Panc1 (cell line): ENCODE measurements at regions not wholly inside any gene's neighbourhood (a gene's known extent, or its start where the extent isn't known, plus 50 kb on each side); places are given as distances from the start of the nearest gene placed in this dataset.
"Not testable (repeated sequence)": the region's sequence is repeated elsewhere in the genome, so short reads cannot be mapped to it uniquely, and the experiment has no call there.

Experiments
- ATAC-seq: fragments of 200-7000 bp; cut with Tn5 transposase; 2 replicates; pipeline ENCODE4 v1.9.1; 2020; ENCODE audit warnings: mild to moderate bottlenecking, moderate library complexity
- BruUV-seq: library from RNA; stranded (reverse); fragments of 400-500 nt; replicated peaks from 2 replicates; lab custom pipeline; 2021; lab: Mats Ljungman, UMichigan
- CTCF ChIA-PET: fragments of 300-600 bp; sonication (Branson Sonifier 250); formaldehyde crosslinking; loops from one replicate; lab custom pipeline; 2022; ENCODE audit warnings: antibody characterized with exemption; lab: Charles Lee
- POLR2A ChIA-PET: fragments of 300-600 bp; sonication (Branson Sonifier 250); formaldehyde crosslinking; loops from one replicate; lab custom pipeline; 2022; ENCODE audit warnings: antibody characterized with exemption; lab: Charles Lee
- DNase-seq: peaks from one replicate; pipeline ENCODE4 v3.0.0-alpha.2; 2010; ENCODE audit warnings: low read depth, low spot score
- H3K27ac ChIP-seq: 2 replicates; pipeline ENCODE4 v1.5.1; 2011; ENCODE audit warnings: mild to moderate bottlenecking, low read length, inconsistent platforms
- H3K27me3 ChIP-seq: fragments of 200-500 bp; sonication (Bioruptor generic); 2 replicates; pipeline ENCODE4 v1.6.0; 2014; ENCODE audit warnings: low read length, inconsistent platforms; ENCODE audit not compliant: control insufficient read depth, insufficient read depth
- H3K36me3 ChIP-seq: fragments of 200-500 bp; sonication (Bioruptor generic); 2 replicates; pipeline ENCODE4 v1.5.1; 2014; ENCODE audit warnings: inconsistent platforms, mild to moderate bottlenecking, low read length, moderate library complexity; ENCODE audit not compliant: control insufficient read depth, insufficient read depth
- H3K4me1 ChIP-seq: 2 replicates; pipeline ENCODE4 v1.5.1; 2011; ENCODE audit warnings: inconsistent platforms, mild to moderate bottlenecking, low read length, moderate library complexity; ENCODE audit not compliant: control insufficient read depth, insufficient read depth
- H3K4me3 ChIP-seq, 2 experiments: 2 replicates each; pipeline ENCODE4 v1.5.1; 2011 to 2012; ENCODE audit warnings: low read depth in 2 of 2, low read length in 2 of 2, mild to moderate bottlenecking in 2 of 2, inconsistent platforms in 1 of 2, moderate library complexity in 1 of 2
- H3K9me3 ChIP-seq: fragments of 200-500 bp; sonication (Bioruptor generic); 2 replicates; pipeline ENCODE4 v1.5.1; 2014; ENCODE audit warnings: low read depth, mild to moderate bottlenecking, inconsistent platforms, low read length, moderate library complexity; ENCODE audit not compliant: control insufficient read depth, insufficient read depth
- CTCF ChIP-seq: fragments of 450-650 bp; IDR thresholded peaks from 2 replicates; pipeline ENCODE4 v1.5.1; 2017; ENCODE audit warnings: mild to moderate bottlenecking
- POLR2AphosphoS5 ChIP-seq: IDR thresholded peaks from 2 replicates; pipeline ENCODE4 v1.6.1; 2012; ENCODE audit warnings: mild to moderate bottlenecking, low read depth, low read length, moderate library complexity
- SIN3A ChIP-seq: IDR thresholded peaks from 2 replicates; pipeline ENCODE4 v1.6.1; 2012; ENCODE audit warnings: low read depth, mild to moderate bottlenecking, low read length, moderate library complexity, borderline replicate concordance; ENCODE audit not compliant: insufficient read depth
- TCF7L2 ChIP-seq: IDR thresholded peaks from 2 replicates; pipeline ENCODE4 v1.6.1; 2011; ENCODE audit warnings: mild to moderate bottlenecking, low read depth, low read length, inconsistent platforms
- in situ Hi-C: cut with HindIII; loops from 2 replicates; pipeline ENCODE4 v1.10.0; 2016; ENCODE audit warnings: low sequenced_read_pairs, low pct_unique_long_range_greater_than_20kb
- intact Hi-C: fragments of 100-400 bp; cut with micrococcal nuclease; formaldehyde crosslinking; loops from one replicate; pipeline ENCODE4 v1.10.0; 2022; ENCODE audit not compliant: unreplicated experiment
- TF ChIP-seq, protein P1 (sequence below), 2 experiments: IDR thresholded peaks; 2 replicates each; pipeline ENCODE4 v1.6.1; 2011 to 2012; ENCODE audit warnings: low read depth in 2 of 2, control low read depth in 1 of 2, low read length in 1 of 2, mild to moderate bottlenecking in 1 of 2, moderate library complexity in 1 of 2; ENCODE audit not compliant: insufficient read depth in 1 of 2

- H3K27ac ChIP-seq: no peak overlapping the region
- H3K36me3 ChIP-seq: no peaks in the 10 kb centered on the region
- intact Hi-C loops (no loop called here), in situ Hi-C loops (no loop called here)
- POLR2A ChIA-PET: no interaction called here
- no peaks in the 10 kb centered on the region for H3K9me3 ChIP-seq
- TF ChIP-seq SIN3A (no peak), POLR2AphosphoS5 (no peak), CTCF (no peak), TCF7L2 (no peak)
- TF ChIP-seq, protein P1, sequence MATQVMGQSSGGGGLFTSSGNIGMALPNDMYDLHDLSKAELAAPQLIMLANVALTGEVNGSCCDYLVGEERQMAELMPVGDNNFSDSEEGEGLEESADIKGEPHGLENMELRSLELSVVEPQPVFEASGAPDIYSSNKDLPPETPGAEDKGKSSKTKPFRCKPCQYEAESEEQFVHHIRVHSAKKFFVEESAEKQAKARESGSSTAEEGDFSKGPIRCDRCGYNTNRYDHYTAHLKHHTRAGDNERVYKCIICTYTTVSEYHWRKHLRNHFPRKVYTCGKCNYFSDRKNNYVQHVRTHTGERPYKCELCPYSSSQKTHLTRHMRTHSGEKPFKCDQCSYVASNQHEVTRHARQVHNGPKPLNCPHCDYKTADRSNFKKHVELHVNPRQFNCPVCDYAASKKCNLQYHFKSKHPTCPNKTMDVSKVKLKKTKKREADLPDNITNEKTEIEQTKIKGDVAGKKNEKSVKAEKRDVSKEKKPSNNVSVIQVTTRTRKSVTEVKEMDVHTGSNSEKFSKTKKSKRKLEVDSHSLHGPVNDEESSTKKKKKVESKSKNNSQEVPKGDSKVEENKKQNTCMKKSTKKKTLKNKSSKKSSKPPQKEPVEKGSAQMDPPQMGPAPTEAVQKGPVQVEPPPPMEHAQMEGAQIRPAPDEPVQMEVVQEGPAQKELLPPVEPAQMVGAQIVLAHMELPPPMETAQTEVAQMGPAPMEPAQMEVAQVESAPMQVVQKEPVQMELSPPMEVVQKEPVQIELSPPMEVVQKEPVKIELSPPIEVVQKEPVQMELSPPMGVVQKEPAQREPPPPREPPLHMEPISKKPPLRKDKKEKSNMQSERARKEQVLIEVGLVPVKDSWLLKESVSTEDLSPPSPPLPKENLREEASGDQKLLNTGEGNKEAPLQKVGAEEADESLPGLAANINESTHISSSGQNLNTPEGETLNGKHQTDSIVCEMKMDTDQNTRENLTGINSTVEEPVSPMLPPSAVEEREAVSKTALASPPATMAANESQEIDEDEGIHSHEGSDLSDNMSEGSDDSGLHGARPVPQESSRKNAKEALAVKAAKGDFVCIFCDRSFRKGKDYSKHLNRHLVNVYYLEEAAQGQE (IDR thresholded peaks at IDR 0.05; ENCODE audit: insufficient read depth in 1 of 2, low read depth in 2 of 2, low read length in 1 of 2): no peak
- no TSS peak for BruUV-seq
- H3K27me3 ChIP-seq: no peaks in the 10 kb centered on the region
- H3K4me3 ChIP-seq: no peak overlapping the region
- ATAC-seq (no peak), DNase-seq (no peak)
- H3K4me1 ChIP-seq: no peaks in the 10 kb centered on the region
- CTCF ChIA-PET: no interaction called here
Observed at GRCh38 chr2:117336496-117336895, 478.0 kb upstream of the DDX18 start.

DNA sequence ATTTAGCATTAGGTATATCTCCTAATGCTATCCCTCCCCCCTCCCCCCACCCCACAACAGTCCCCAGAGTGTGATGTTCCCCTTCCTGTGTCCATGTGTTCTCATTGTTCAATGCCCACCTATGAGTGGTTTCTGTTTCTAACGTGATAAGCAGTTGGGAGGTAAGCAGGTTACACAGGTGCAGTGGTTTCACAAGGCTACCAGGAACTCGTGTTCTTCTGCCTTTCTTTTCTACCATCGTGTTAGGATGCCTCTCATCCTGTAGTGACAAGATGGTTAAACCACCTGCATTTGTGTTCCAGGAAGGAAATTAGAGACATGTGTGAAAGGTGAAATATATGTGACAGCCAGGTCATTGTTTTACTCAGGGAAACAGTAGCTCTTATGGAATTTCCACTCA lies 476.5 kb upstream of the DDX18 start:
- H3K4me1 ChIP-seq, H3K4me3 ChIP-seq, in situ Hi-C loops, H3K9me3 ChIP-seq, POLR2A ChIA-PET, BruUV-seq, CTCF ChIA-PET, H3K27me3 ChIP-seq, H3K36me3 ChIP-seq, ATAC-seq, DNase-seq, intact Hi-C loops, H3K27ac ChIP-seq: not testable (repeated sequence)

GRCh38 chr2:117339980-117340379 lies 474.5 kb upstream of the DDX18 start:
- POLR2A ChIA-PET: no interaction called here
- no peaks in the 10 kb centered on the region for H3K27me3 ChIP-seq
- DNase-seq (no peak), ATAC-seq (no peak)
- H3K36me3 ChIP-seq: no peaks in the 10 kb centered on the region
- no peaks in the 10 kb centered on the region for H3K9me3 ChIP-seq
- BruUV-seq: no TSS peak
- H3K27ac ChIP-seq: no peak overlapping the region
- in situ Hi-C loops: no loop called here
- no peaks in the 10 kb centered on the region for H3K4me1 ChIP-seq
- H3K4me3 ChIP-seq: no peak overlapping the region
- intact Hi-C loops: no loop called here
- TF ChIP-seq POLR2AphosphoS5 (no peak), CTCF (no peak), TCF7L2 (no peak), SIN3A (no peak)
- TF ChIP-seq, protein P1 (IDR thresholded peaks at IDR 0.05; ENCODE audit: insufficient read depth in 1 of 2, low read depth in 2 of 2, low read length in 1 of 2): no peak
- CTCF ChIA-PET: no interaction called here
